ENCODE measurements at regions not wholly inside any gene's neighbourhood (a gene's known extent, or its start where the extent isn't known, plus 50 kb on each side); places are given as distances from the start of the nearest gene placed in this dataset.
"Not testable (repeated sequence)": the region's sequence is repeated elsewhere in the genome, so short reads cannot be mapped to it uniquely, and the experiment has no call there.

DNA sequence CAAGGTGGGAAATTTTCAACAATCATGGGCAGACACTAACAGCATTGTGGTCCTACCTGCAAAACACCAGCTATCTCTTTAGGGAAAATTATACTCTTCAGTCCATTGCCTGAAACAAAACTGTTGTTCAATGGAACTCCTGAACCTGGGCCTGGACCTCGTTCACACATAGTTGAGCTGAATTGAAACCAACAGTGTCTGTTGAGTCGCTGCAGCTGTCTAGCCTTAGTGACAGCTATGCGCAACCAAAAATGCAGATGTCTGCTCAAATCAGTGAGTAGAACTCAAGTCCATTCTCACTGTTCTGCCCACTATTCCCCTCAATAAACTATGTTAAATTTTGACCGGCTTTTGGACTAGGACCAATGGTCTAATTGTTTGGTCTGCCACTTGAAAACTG lies 286.2 kb downstream of the TFAP2A start:
- DNase-seq (ENCODE audit: low read depth), result no peak

- no peak for DNase-seq (ENCODE audit: low read depth)
Observed at GRCh38 chr6:10122164-10122563, 292.7 kb downstream of the TFAP2A start.

DNA sequence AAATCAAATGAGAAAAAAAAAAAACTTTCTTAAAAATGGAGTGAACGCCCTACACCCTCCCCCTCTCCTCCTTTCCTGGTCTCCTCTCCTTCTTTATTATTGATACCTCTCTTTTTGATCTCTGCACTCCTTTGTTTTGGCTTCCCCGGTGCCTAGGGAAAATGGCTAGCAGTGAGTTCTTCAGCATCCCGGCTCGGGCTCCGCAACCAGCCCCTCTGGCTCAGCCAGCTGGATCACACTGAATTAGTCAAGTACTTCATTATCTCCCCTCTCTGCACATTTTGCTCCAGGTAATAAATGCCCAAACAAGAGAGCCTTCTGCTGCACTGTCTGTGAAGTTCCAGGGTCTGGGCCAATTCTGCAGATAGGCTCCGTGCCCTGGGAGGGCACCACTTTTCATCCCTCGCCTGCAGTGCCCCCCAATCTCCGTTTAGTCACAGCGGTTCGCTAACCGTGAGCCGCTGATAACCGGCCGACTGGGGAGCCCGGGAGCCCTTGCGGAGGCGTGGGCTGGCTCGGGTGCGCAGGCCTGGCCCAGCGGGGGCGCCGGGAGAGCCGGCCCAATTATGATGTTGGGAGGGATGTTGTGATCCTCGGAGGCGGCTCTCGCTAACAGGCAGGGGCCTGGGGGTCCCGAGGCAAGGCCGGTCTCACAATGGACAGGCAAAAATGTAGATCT lies 301.9 kb downstream of the TFAP2A start:
- no peak for DNase-seq (ENCODE audit: low read depth)

GRCh38 chr6:10111975-10112374 lies 302.9 kb downstream of the TFAP2A start:
- no peak for DNase-seq (ENCODE audit: low read depth)

GRCh38 chr6:10101551-10102252 lies 313.2 kb downstream of the TFAP2A start:
- no peak for DNase-seq (ENCODE audit: low read depth)

DNA sequence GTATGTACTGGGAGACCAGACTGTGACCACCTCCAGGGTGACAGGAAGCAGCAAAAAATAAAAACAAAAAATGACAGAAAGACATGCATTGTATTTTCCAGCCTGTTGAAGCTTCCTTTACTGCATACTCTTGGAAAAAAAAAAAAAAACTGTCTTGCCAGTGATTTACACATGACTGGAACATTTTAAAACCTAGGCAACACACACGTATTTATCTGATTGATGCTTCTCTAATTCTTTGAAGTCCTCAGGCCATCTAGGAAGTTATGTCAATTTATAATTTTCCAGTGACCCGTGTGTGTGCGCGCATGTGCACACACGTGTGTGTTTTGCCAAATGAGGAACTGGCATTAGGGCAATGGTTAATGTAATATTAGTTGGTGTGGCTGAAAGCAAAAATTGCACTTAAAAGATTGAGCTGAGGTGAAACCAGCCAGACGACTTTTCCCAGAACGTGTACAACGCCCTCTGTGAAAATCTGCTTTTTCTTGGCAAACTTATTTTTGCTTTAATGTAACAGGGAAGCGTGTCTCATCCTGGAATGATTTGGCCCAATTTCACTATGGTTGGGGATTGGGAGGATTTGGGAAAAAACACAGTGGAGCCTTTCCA lies 315.2 kb downstream of the TFAP2A start:
- DNase-seq (ENCODE audit: low read depth), result no peak

DNA sequence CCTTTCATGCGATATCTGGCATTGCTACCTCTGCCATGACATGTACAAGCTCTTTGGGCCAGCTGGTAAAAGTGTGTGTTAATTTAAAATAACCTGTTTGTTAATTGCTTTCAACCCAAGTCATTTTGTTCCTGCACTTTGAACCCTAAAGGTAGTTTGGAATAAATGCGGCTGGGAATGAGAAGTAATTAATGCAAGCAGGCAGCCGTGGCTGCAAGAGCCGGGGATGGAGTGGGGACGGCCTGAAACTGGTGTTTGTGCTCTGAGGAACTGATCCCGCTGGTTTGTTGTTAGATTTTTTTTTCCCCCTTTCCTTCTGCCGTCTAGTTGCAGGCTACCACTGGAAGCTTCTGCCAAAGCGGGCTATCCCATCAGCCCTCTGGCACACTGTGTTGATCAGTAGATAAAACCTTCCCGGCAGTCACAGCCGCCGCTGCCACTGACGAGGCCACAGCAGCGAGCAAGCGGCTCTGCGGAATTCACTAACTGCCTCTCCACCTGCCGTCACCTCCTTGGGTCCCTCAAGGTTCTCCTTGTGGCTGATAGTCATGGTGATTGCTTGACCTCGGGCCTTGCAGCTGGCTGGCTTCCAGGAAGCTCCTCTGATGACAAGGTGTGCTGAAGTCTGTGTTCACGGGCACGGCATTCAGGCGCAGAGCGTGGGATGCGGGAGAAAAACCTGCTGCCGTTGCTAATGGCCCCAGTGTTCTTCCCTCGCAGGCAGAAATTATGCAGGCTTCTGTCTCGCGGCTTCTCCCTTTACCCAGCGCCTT lies 315.9 kb downstream of the TFAP2A start:
- DNase-seq (ENCODE audit: low read depth), result no peak

DNA sequence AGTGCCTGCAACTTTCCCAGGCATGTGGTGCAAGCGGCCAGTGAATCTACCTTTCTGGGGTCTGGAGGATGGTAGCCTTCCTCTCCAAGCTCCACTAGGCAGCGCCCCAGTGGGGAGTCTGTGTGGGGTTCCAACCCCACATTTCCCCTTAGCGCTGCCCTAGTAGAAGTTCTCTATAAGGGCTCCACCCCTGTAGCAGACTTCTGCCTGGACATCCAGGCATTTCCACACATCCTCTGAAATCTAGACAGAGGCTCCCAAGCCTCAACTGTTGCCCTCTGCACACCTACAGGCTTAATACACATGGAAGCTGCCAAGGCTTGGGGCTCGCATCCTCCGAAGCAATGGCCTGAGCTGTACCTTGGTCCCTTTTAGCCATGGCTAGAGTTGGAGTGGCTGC lies 321.6 kb downstream of the TFAP2A start:
- DNase-seq (ENCODE audit: low read depth), result no peak

GRCh38 chr6:10084111-10084986 lies 330.5 kb downstream of the TFAP2A start:
- DNase-seq (ENCODE audit: low read depth), result no peak

DNA sequence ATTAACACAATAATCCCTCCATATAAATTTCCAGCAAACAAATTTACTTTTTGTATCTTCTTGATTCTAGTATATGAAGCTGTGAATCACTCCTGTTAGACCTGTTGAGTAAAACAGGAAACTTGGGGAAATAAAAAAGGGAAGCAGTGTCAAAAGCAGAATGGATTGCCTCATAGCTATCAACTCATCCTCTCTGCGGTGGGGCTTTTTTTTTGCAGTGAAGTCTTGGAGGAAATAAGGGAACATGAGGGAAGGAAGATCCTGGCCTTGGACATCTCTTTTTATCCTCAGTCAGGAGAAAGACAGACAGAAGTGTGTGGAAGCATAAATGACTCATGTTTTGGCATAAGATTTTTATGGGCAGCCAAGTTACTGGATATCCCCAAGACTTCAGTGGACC lies 332.5 kb downstream of the TFAP2A start:
- no peak for DNase-seq (ENCODE audit: low read depth)

DNA sequence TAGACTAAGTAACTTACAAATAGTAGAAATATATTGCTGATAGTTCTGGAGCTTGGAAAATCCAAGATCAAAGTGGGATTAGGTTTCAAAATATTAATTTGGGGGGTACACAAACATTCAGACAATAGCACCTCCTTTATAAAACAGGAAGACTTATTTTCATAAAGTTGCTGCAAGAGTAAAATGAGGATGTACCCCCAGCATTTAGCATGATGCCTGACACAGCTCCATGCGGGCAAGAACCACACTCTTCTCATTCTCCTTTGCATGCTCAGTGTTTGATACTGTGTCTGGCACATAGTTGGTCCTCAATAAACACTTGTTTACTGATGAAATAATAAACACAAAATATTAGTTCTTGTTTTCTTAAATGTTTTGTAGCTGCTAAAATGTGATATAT lies 332.9 kb downstream of the TFAP2A start:
- no peak for DNase-seq (ENCODE audit: low read depth)

DNA sequence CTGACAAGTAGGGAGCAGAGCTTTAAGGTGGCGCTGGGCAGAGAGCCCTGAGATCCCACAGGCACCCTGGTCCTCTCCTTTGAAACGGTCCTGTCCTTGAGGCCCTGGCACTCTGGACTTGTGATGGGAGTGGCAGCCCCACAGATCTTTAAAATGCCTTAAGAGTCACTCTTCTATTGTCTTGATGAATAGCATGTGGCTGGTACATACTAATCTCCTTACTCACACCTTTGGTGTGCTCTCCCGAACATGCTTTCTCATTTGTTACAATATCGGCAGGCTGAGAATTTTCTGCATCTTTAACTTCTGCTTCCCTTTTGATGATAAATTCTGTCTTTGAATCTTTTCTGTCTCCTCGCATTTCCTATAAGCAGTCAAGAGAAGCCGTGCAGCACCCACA lies 333.8 kb downstream of the TFAP2A start:
- DNase-seq (ENCODE audit: low read depth), result no peak

DNA sequence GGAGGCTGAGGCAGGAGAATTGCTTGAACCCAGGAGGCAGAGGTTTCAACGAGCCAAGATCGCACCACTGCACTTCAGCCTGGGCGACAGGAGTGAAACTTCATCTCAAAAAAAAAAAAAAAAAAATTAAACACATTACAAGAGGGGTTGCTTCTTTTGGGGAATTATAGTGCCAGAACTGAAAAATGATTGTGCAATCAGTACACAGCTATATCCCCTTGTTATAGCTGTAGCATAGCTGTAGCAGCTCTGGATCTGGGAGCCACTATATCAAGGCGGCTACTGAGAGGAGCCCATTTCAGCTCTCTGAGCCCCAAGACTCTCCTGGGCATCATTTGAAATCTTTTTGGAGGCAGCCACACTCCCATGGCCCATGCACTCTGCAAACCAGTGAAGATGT lies 334.3 kb downstream of the TFAP2A start:
- no peak for DNase-seq (ENCODE audit: low read depth)

DNA sequence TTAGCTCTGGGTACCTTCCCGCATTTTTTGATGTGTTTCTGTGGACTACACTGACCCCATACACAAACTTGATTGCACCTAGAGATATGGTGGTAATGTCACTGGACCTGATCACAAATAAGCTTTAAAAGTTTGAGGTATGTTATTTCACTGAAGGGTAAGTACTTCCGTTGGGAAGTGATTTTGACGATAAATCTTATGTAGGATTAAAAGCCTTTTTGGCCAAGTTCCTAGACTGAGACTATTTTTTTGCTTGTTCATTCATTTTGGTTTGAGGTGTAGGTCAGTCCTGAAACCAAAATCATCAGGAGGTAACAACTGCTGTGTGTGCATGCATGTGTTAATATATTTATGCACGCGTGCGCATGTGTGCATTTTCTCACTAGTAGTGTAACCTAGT lies 336.3 kb downstream of the TFAP2A start:
- no peak for DNase-seq (ENCODE audit: low read depth)

GRCh38 chr6:10074726-10075125 lies 340.1 kb downstream of the TFAP2A start:
- not testable (repeated sequence) for DNase-seq (ENCODE audit: low read depth)

DNA sequence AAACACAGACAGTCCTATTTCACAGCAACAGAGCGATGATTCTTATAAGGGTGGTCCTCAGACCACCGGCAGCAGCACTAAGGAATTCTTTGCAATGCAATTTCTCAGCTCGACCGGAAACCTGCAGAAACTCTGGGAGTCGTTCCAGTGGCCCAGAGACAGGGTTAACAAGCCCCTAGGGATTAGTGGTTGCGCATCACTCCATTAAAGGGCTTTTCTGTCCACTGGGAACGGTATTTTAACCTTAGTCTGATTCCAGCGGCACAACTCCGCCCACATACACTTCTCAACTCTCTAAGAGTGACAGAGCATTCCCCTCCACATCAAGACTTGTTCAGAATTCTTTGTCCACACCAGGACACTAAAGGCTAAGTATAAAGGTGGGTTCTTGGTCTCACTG lies 341.5 kb downstream of the TFAP2A start:
- no peak for DNase-seq (ENCODE audit: low read depth)

- no peak for DNase-seq (ENCODE audit: low read depth)
Observed at GRCh38 chr6:10071631-10072220, 343.1 kb downstream of the TFAP2A start.

GRCh38 chr6:10060004-10060403 lies 354.9 kb downstream of the TFAP2A start:
- DNase-seq (ENCODE audit: low read depth), result no peak

DNA sequence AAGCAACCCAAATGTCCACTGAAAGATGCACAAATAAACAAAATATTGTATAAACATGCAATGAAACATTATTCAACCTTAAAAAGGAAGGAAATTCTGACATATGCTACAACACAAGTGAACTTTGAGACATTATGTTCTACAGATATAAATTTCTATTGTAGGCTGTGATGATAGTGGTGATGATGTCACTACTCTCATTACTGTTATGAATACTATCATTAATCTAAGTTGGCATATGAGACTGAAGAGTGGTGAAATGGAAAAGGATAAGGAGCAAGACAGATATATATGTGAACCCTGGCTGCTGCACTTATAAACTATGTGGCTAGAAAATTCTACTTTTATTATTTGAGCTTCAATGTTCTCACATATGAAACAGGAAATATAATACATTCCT lies 360.2 kb downstream of the TFAP2A start:
- DNase-seq (ENCODE audit: low read depth), result no peak

DNA sequence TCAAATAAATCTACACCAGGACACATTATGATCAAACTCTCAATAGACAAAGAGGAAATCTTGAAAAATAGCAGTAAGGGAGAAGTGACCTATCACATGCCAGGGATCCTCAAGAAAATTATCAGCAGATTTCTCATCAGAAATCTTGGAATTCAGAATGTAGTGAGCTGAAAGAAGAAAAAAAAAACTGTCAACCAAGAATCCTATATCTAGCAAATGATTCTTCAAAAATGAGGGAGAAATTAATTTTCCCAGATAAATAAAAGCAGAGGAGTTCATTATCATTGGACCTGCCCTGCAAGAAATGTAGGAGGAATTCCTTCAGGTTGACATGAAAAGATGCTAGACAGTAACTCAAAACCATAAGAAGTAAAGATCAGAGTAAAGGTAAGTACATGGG lies 363.6 kb downstream of the TFAP2A start:
- no peak for DNase-seq (ENCODE audit: low read depth)
